ENCODE measurements at regions not wholly inside any gene's neighbourhood (a gene's known extent, or its start where the extent isn't known, plus 50 kb on each side); places are given as distances from the start of the nearest gene placed in this dataset.
"Not testable (repeated sequence)": the region's sequence is repeated elsewhere in the genome, so short reads cannot be mapped to it uniquely, and the experiment has no call there.

- DNase-seq = no peak
These were observed 1098.5 kb upstream of the LCORL start for GRCh38 chr4:19119904-19120560.

GRCh38 chr4:19117022-19117421 lies 1095.5 kb upstream of the LCORL start:
- no peak for DNase-seq

GRCh38 chr4:19104176-19104575 lies 1082.6 kb upstream of the LCORL start:
- no peak for DNase-seq

- no peak for DNase-seq
These were observed 1074.0 kb upstream of the LCORL start for GRCh38 chr4:19095491-19096046.

GRCh38 chr4:19093951-19094350 lies 1072.4 kb upstream of the LCORL start:
- DNase-seq = no peak

GRCh38 chr4:19092797-19093196 lies 1071.2 kb upstream of the LCORL start:
- DNase-seq = no peak

- DNase-seq = no peak
These were observed 1052.5 kb upstream of the LCORL start for GRCh38 chr4:19074036-19074435.

- DNase-seq = no peak
These were observed 1042.1 kb upstream of the LCORL start for GRCh38 chr4:19063662-19064061.

- no peak for DNase-seq
These were observed 1033.4 kb upstream of the LCORL start for GRCh38 chr4:19054916-19055315.

- no peak for DNase-seq
These were observed 1030.3 kb upstream of the LCORL start for GRCh38 chr4:19051831-19052230.

GRCh38 chr4:19047279-19047880 lies 1025.8 kb upstream of the LCORL start:
- no peak for DNase-seq

GRCh38 chr4:19039816-19040215 lies 1018.3 kb upstream of the LCORL start:
- no peak for DNase-seq

GRCh38 chr4:19038231-19038630 lies 1016.7 kb upstream of the LCORL start:
- no peak for DNase-seq

GRCh38 chr4:19033816-19034733 lies 1012.5 kb upstream of the LCORL start:
- no peak for DNase-seq

GRCh38 chr4:19030536-19030935 lies 1009.0 kb upstream of the LCORL start:
- DNase-seq = no peak

- DNase-seq = no peak
These were observed 1008.5 kb upstream of the LCORL start for GRCh38 chr4:19030048-19030447.

- no peak for DNase-seq
These were observed 1004.7 kb upstream of the LCORL start for GRCh38 chr4:19026281-19026680.

- DNase-seq = no peak
These were observed 1003.5 kb upstream of the LCORL start for GRCh38 chr4:19025031-19025430.

- DNase-seq = no peak
These were observed 1002.5 kb upstream of the LCORL start for GRCh38 chr4:19024047-19024446.

- no peak for DNase-seq
These were observed 1000.1 kb upstream of the LCORL start for GRCh38 chr4:19021617-19022016.

- DNase-seq = not testable (repeated sequence)
These were observed 995.0 kb upstream of the LCORL start for GRCh38 chr4:19016550-19016949.

GRCh38 chr4:19014594-19014993 lies 993.0 kb upstream of the LCORL start:
- DNase-seq = no peak

GRCh38 chr4:19010761-19011160 lies 989.2 kb upstream of the LCORL start:
- DNase-seq = no peak

GRCh38 chr4:19009881-19010280 lies 988.3 kb upstream of the LCORL start:
- no peak for DNase-seq

All from NCI-H510A treated with DMSO at 0.1 percent for 48 hours (cell line).